Testis (tissue), 2 donors: ENCODE measurements at regions not wholly inside any gene's neighbourhood (a gene's known extent, or its start where the extent isn't known, plus 50 kb on each side); places are given as distances from the start of the nearest gene placed in this dataset.

Source experiments
- DNase-seq: peaks from one replicate; pipeline ENCODE4 v3.0.0-alpha.2; 2019
- H3K27ac ChIP-seq, 2 donors: fragments of 200-600 bp; sonication (generic); one replicate each; pipeline ENCODE4 v1.5.1; 2019
- H3K27me3 ChIP-seq: fragments of 200-600 bp; sonication (generic); one replicate; pipeline ENCODE4 v1.5.1; 2019
- H3K36me3 ChIP-seq: fragments of 200-600 bp; sonication (generic); one replicate; pipeline ENCODE4 v1.5.1; 2017; ENCODE audit warnings: low read depth; ENCODE audit errors: missing control alignments
- H3K4me1 ChIP-seq: fragments of 200-600 bp; sonication (generic); one replicate; pipeline ENCODE4 v1.5.1; 2019
- H3K4me3 ChIP-seq, 2 donors: fragments of 200-600 bp; sonication (generic); one replicate each; pipeline ENCODE4 v1.5.1; 2017 to 2019
- H3K9me3 ChIP-seq: fragments of 200-600 bp; sonication (generic); one replicate; pipeline ENCODE4 v1.5.1; 2017
- CTCF ChIP-seq, 3 experiments: fragments of 450-650 bp in 2 of 3; fragments of 200-600 bp in 1 of 3; sonication (generic) in 1 of 3; IDR thresholded peaks; one replicate each; pipeline ENCODE4 v1.5.1; 2016 to 2019; ENCODE audit warnings: antibody characterized with exemption in 3 of 3, mild to moderate bottlenecking in 2 of 3, moderate library complexity in 1 of 3
- POLR2A ChIP-seq: fragments of 450-650 bp; IDR thresholded peaks from one replicate; pipeline ENCODE4 v1.6.1; 2017; ENCODE audit warnings: antibody characterized with exemption, mild to moderate bottlenecking, moderate library complexity
- WGBS, 2 donors: methylation state at CpG; one replicate each; pipeline ENCODE4 v1.1.5; 2018; 5-methylcytosine and 5-hydroxymethylcytosine counted together
- intact Hi-C: fragments of 100-400 bp; cut with DNase I; formaldehyde crosslinking; loops from one replicate; pipeline ENCODE4 v1.15.1; 2023; ENCODE audit warnings: low total_unique reads

- Histone ChIP-seq H3K9me3 (no peaks in the 10 kb centered on the region), H3K36me3 (no peaks in the 10 kb centered on the region), H3K27ac (no peak overlapping the region), H3K27me3 (no peaks in the 10 kb centered on the region), H3K4me3 (no peak overlapping the region), H3K4me1 (no peaks in the 10 kb centered on the region)
- no peak for DNase-seq
- WGBS, 2 donors, result 59 to 65% methylated on average over 2 of the region's 2 CpGs
- TF ChIP-seq CTCF (IDR thresholded peaks at IDR 0.05), result no peak
- no peak for TF ChIP-seq POLR2A
- intact Hi-C loops, result no loop called here
These were observed 1581.0 kb downstream of the MAT2B start for GRCh38 chr5:165086465-165086864.

DNA sequence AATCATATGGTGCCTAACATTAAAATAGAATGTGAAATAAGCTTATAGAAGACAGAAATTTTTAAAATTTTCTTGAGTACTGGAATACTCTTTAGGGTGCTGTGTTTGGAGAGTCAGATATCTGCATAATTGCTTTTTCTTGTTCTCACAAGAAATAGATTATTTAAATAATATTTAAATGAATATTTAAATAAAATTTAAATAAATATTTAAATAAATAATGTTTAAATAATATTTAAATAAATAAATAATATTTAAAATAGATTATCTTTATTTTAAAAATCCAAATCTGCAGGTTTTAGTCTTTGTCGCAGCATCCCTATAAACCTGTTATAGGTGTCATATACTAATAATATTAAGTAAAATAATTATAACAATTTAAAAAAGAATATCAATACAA, 1589.4 kb downstream of the MAT2B start:
- Histone ChIP-seq H3K4me3 (no peak overlapping the region), H3K27me3 (no peaks in the 10 kb centered on the region), H3K36me3 (no peaks in the 10 kb centered on the region), H3K27ac (no peak overlapping the region), H3K4me1 (no peaks in the 10 kb centered on the region), H3K9me3 (no peaks in the 10 kb centered on the region)
- no peak for TF ChIP-seq CTCF (IDR thresholded peaks at IDR 0.05)
- no peak for TF ChIP-seq POLR2A
- no peak for DNase-seq
- intact Hi-C loops, result no loop called here
- 96% methylated on average over 1 of the region's 1 CpG for WGBS, 2 donors

DNA sequence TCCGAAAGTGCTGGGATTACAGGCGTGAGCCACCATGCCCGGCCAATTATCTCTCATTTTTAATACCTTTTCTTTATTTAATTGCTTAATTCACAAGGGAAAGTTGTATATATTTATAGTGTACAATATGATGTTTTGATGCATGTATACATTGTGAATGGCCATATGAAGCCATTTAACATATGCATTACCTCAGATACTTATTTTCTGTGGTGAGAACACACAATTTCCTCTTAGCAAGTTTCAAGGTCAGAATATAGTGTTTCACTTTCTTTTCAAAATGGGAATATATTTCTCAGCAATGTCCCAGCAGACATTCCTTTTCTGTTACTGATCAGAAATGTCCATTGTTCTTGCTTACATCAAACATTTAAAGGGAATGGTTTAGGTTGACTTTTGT, 1596.3 kb downstream of the MAT2B start:
- WGBS, 2 donors, result 93 to 96% methylated on average over 3 of the region's 3 CpGs
- Histone ChIP-seq H3K27me3 (no peaks in the 10 kb centered on the region), H3K4me1 (no peaks in the 10 kb centered on the region), H3K36me3 (no peaks in the 10 kb centered on the region), H3K4me3 (no peak overlapping the region), H3K27ac (no peak overlapping the region), H3K9me3 (no peaks in the 10 kb centered on the region)
- intact Hi-C loops, result no loop called here
- TF ChIP-seq CTCF (IDR thresholded peaks at IDR 0.05) (no peak), POLR2A (no peak)
- no peak for DNase-seq

DNA sequence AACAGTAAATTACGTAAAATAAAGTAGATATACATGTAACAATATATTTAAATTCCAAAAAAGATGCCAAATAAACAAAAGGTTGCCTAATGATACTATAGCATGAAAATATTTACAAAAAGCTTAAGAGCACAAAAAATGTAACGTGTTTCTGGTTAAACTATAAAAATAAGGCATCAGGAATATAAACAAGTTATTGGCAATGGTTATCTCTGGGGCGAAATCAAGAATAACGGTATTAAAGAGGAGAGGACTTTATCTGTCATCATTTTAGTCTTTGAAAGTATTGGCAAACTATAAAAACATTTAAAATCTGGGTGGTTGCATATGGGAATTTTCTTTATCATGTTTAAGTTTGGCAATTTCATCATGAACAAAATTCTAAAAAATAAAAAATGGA, 1599.2 kb downstream of the MAT2B start:
- no peaks in the 10 kb centered on the region for H3K27me3 ChIP-seq
- no peak overlapping the region for H3K27ac ChIP-seq
- TF ChIP-seq CTCF (IDR thresholded peaks at IDR 0.05) (no peak), POLR2A (no peak)
- no peak overlapping the region for H3K4me3 ChIP-seq
- H3K36me3 ChIP-seq, result no peaks in the 10 kb centered on the region
- DNase-seq, result no peak
- H3K4me1 ChIP-seq, result no peaks in the 10 kb centered on the region
- no peaks in the 10 kb centered on the region for H3K9me3 ChIP-seq
- intact Hi-C loops, result no loop called here
- WGBS, 2 donors, result 43 to 68% methylated on average over 4 of the region's 4 CpGs

GRCh38 chr5:165108809-165109208, 1603.4 kb downstream of the MAT2B start:
- WGBS, 2 donors, result 69 to 77% methylated on average over 3 of the region's 3 CpGs
- no peak for DNase-seq
- Histone ChIP-seq H3K27me3 (no peaks in the 10 kb centered on the region), H3K9me3 (no peaks in the 10 kb centered on the region), H3K4me1 (no peaks in the 10 kb centered on the region), H3K27ac (no peak overlapping the region), H3K36me3 (no peaks in the 10 kb centered on the region), H3K4me3 (no peak overlapping the region)
- no peak for TF ChIP-seq POLR2A
- no peak for TF ChIP-seq CTCF (IDR thresholded peaks at IDR 0.05)
- intact Hi-C loops, result no loop called here
